GM23248 (cell line): ENCODE measurements at regions not wholly inside any gene's neighbourhood (a gene's known extent, or its start where the extent isn't known, plus 50 kb on each side); places are given as distances from the start of the nearest gene placed in this dataset.
A peak's percentile ranks its signal among the peaks of the same experiment; 100 is the strongest.

Source experiments
- DNase-seq: peaks from one replicate; pipeline ENCODE4 v3.0.0-alpha.2; 2015
- H2AFZ ChIP-seq: fragments of 200-600 bp; sonication (generic); 2 replicates; pipeline ENCODE4 v1.6.1; 2016; ENCODE audit warnings: antibody characterized with exemption
- H3F3A ChIP-seq: fragments of 200-600 bp; sonication (generic); 2 replicates; pipeline ENCODE4 v1.6.1; 2016; ENCODE audit warnings: mild to moderate bottlenecking, antibody characterized with exemption, mixed run types; ENCODE audit not compliant: insufficient read depth
- H3K27ac ChIP-seq: fragments of 200-600 bp; sonication (generic); 2 replicates; pipeline ENCODE4 v1.5.1; 2016; ENCODE audit warnings: mild to moderate bottlenecking
- H3K27me3 ChIP-seq: fragments of 200-600 bp; sonication (generic); replicated peaks from 2 replicates; pipeline ENCODE4 v1.6.1; 2016; ENCODE audit warnings: mild to moderate bottlenecking; ENCODE audit not compliant: insufficient read depth
- H3K36me3 ChIP-seq: fragments of 200-600 bp; sonication (generic); 2 replicates; pipeline ENCODE4 v1.6.1; 2016; ENCODE audit warnings: low read depth, mild to moderate bottlenecking
- H3K4me1 ChIP-seq: fragments of 200-600 bp; sonication (generic); 2 replicates; pipeline ENCODE4 v1.6.1; 2016; ENCODE audit warnings: mild to moderate bottlenecking; ENCODE audit not compliant: insufficient read depth
- H3K4me2 ChIP-seq: fragments of 200-600 bp; sonication (generic); one replicate; pipeline ENCODE4 v1.6.1; 2016; ENCODE audit warnings: mild to moderate bottlenecking; ENCODE audit not compliant: unreplicated experiment
- H3K4me3 ChIP-seq: fragments of 200-600 bp; sonication (generic); 2 replicates; pipeline ENCODE4 v1.5.1; 2016; ENCODE audit warnings: mild to moderate bottlenecking
- H3K79me2 ChIP-seq: fragments of 200-600 bp; sonication (generic); 2 replicates; pipeline ENCODE4 v1.6.1; 2016; ENCODE audit warnings: mild to moderate bottlenecking; ENCODE audit not compliant: insufficient read depth
- H3K9ac ChIP-seq: fragments of 200-600 bp; sonication (generic); 2 replicates; pipeline ENCODE4 v1.6.1; 2016; ENCODE audit warnings: mild to moderate bottlenecking
- H3K9me2 ChIP-seq: fragments of 200-600 bp; sonication (generic); 2 replicates; pipeline ENCODE4 v1.6.1; 2016; ENCODE audit warnings: mixed run types, mild to moderate bottlenecking, moderate library complexity; ENCODE audit not compliant: insufficient read depth
- H3K9me3 ChIP-seq: fragments of 200-600 bp; sonication (generic); one replicate; pipeline ENCODE4 v1.6.1; 2017; ENCODE audit warnings: low read depth
- H4K20me1 ChIP-seq: fragments of 200-600 bp; sonication (generic); 2 replicates; pipeline ENCODE4 v1.6.0; 2016; ENCODE audit not compliant: insufficient read depth
- EZH2 ChIP-seq: fragments of 200-600 bp; sonication (generic); IDR thresholded peaks from 2 replicates; pipeline ENCODE4 v1.6.1; 2018; ENCODE audit warnings: antibody characterized with exemption, mild to moderate bottlenecking; ENCODE audit not compliant: insufficient read depth, poor library complexity, severe bottlenecking
- EZH2phosphoT487 ChIP-seq: fragments of 200-600 bp; sonication (generic); IDR thresholded peaks from 2 replicates; pipeline ENCODE4 v1.6.1; 2018; ENCODE audit warnings: antibody characterized with exemption, moderate library complexity, mild to moderate bottlenecking, low read depth; ENCODE audit not compliant: insufficient read depth
- WGBS, 2 experiments: methylation state at CpG; one replicate each; pipeline ENCODE4 v1.1.6; 2015 to 2017; ENCODE audit warnings: low lambda C conversion rate in 2 of 2, low coverage in 1 of 2; ENCODE audit errors: missing lambda C conversion rate in 2 of 2; 5-methylcytosine and 5-hydroxymethylcytosine counted together
- in situ Hi-C: fragments of 300-500 bp; cut with MboI; formaldehyde crosslinking; loops from 2 replicates; pipeline ENCODE4 v1.15.0; 2020

DNA sequence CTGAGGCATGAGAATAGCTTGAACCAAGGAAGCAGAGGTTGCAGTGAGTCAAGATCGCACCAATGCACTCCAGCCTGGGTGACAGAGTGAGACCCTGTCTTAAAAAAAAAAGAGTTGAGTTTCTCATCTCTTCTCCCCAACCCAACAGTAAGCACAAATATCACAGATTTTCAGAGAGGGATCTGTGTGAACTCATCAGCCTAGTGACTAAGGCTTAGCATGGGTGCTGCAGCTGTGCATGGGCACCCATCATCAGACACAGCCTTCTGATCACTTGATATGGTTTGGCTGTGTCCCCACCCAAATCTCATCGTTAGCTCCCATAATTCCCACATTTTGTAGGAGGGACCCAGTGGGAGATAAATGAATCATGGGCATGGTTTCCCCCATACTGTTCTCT is 298.9 kb downstream of the PCNX1 start:
- H3F3A ChIP-seq: peaks cover 11% of the 10 kb centered on the region; the same call in 1 of the 2 replicates
- peak overlapping the region; percentile 66 for H3K27ac ChIP-seq
- H2AFZ ChIP-seq: no peak overlapping the region
- in situ Hi-C loops: no loop called here
- 0 out of 2 replicates have a peak overlapping the region, but pooled peaks have one; percentile 58 for H3K9ac ChIP-seq
- no peaks in the 10 kb centered on the region for H3K79me2 ChIP-seq
- peaks cover 9% of the 10 kb centered on the region for H3K4me1 ChIP-seq
- 89 to 92% methylated on average over 2 of the region's 2 CpGs for WGBS, 2 experiments
- H3K27me3 ChIP-seq: no peaks in the 10 kb centered on the region
- TF ChIP-seq EZH2: no peak
- TF ChIP-seq EZH2phosphoT487: no peak
- no peaks in the 10 kb centered on the region for H3K36me3 ChIP-seq
- peak overlapping the region; percentile 16 for H3K4me2 ChIP-seq
- no peaks in the 10 kb centered on the region for H3K9me3 ChIP-seq
- no peak overlapping the region for H3K4me3 ChIP-seq
- peak; percentile 32 for DNase-seq
- no peaks in the 10 kb centered on the region for H4K20me1 ChIP-seq
- no peaks in the 10 kb centered on the region for H3K9me2 ChIP-seq

DNA sequence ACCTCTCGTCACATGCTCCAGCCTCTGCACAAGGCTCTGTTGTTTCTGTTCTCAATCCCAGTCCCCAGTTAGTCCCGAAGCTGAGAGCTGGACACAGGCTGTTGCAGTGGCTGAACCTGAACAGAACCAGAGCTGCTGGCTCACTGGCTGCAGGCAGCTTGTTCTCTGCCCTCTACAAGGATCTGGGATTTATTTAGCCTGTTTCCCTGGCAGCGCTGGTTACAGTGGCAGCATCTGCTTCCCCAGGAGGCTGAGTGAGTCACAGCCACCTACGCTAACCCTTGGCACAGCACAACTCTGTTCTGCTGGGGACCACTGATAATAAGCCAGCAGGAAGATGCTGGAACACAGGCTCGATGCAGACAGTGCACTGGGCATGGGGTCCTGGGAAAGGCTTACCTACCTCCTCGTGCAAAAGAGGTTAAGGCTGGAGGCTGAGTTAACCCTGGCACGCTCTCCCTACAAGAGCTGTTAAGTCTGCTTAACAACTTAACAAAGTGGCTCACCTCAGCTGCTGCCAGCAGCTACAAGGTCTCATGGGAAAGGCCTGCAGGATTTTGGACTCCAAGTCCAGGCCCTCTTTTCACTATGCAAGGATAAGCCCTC is 299.6 kb downstream of the PCNX1 start:
- Histone ChIP-seq H3K4me3 (no peak overlapping the region), H3K4me1 (peaks cover 9% of the 10 kb centered on the region), H4K20me1 (no peaks in the 10 kb centered on the region), H3F3A (peaks cover 11% of the 10 kb centered on the region; the same call in 1 of the 2 replicates), H3K27me3 (no peaks in the 10 kb centered on the region), H2AFZ (no peak overlapping the region), H3K27ac (peak overlapping the region; percentile 66), H3K9ac (peak overlapping the region; percentile 58; the same call in 1 of the 2 replicates), H3K4me2 (peak overlapping the region; percentile 16), H3K36me3 (no peaks in the 10 kb centered on the region), H3K9me2 (no peaks in the 10 kb centered on the region), H3K9me3 (no peaks in the 10 kb centered on the region), H3K79me2 (no peaks in the 10 kb centered on the region)
- in situ Hi-C loops: no loop called here
- no peak for TF ChIP-seq EZH2phosphoT487
- no peak for TF ChIP-seq EZH2
- WGBS, 2 experiments: 10 to 12% methylated on average over 7 of the region's 7 CpGs
- DNase-seq: peak; percentile 97

DNA sequence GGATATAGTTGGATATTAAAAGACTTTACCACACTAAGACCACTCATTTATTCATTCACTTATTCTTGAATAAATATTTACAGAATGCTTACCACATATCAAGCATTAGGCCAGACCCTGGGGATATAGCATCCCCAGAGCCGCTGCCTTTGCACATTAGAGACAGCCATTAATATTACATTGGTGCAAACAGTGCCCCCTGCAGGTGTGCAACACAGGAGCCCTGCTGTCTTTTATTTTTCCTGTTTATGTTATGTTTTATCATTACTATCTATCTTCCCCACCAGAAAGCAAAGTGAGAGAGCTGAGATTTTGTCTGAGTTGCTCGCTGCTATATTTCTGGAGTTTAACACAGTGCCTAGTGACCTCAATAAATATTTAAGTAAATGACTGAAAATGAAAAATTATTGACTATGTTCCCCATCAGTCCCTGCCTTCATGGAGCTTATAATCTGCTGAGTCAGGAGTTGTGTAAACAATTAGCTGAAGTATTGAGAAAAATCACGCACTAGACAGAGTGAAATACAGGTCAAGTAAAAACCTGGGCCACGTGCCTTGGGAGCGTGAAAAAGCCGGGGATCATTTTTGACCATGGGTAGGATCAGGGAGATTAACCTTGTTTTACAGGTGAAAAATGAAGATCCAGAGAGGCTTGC is 301.6 kb downstream of the PCNX1 start:
- Histone ChIP-seq H3K4me1 (peaks cover 9% of the 10 kb centered on the region), H4K20me1 (no peaks in the 10 kb centered on the region), H3F3A (peaks cover 11% of the 10 kb centered on the region; the same call in 1 of the 2 replicates), H3K9me3 (no peaks in the 10 kb centered on the region), H3K79me2 (no peaks in the 10 kb centered on the region), H3K9me2 (no peaks in the 10 kb centered on the region), H2AFZ (no peak overlapping the region), H3K27ac (no peak overlapping the region), H3K36me3 (no peaks in the 10 kb centered on the region), H3K9ac (no peak overlapping the region), H3K4me2 (no peak overlapping the region), H3K4me3 (no peak overlapping the region), H3K27me3 (no peaks in the 10 kb centered on the region)
- no peak for TF ChIP-seq EZH2
- TF ChIP-seq EZH2phosphoT487: no peak
- no peak for DNase-seq
- in situ Hi-C loops: no loop called here
- 93 to 94% methylated on average over 6 of the region's 6 CpGs for WGBS, 2 experiments

DNA sequence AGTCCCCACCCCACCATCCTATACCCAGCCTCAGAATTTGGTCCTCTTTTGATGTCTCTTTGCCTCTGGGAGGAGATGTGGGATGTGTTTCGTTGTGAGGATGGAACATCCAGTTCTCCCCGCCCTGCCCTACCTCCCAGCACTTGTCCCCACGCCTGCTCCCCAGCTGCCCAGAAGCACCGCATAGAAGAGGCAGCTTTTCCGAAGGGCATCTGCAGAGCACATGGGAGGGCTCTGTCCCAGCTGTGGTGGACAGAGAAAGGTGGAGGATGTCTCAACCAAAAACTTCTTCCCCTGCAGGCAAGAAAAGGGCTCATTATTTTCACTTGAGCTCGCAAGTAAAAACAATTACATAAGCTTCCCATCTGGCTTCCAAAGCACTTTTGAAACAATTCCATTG is 302.6 kb downstream of the PCNX1 start:
- Histone ChIP-seq H3K79me2 (no peaks in the 10 kb centered on the region), H3F3A (peaks cover 11% of the 10 kb centered on the region; the same call in 1 of the 2 replicates), H2AFZ (no peak overlapping the region), H3K27me3 (no peaks in the 10 kb centered on the region), H3K9ac (no peak overlapping the region), H3K4me1 (peaks cover 9% of the 10 kb centered on the region), H3K36me3 (no peaks in the 10 kb centered on the region), H3K27ac (no peak overlapping the region), H3K9me2 (no peaks in the 10 kb centered on the region), H3K9me3 (no peaks in the 10 kb centered on the region), H3K4me2 (no peak overlapping the region), H3K4me3 (no peak overlapping the region), H4K20me1 (no peaks in the 10 kb centered on the region)
- no peak for DNase-seq
- 34 to 40% methylated on average over 6 of the region's 6 CpGs for WGBS, 2 experiments
- TF ChIP-seq EZH2: no peak
- TF ChIP-seq EZH2phosphoT487: no peak
- in situ Hi-C loops: no loop called here
